Stimulated activated CD4-positive, alpha-beta T cell treated with anti-CD3 and anti-CD28 coated beads, Interleukin-15, amount 100 ng/mL, for 24 hours (primary cell): ENCODE measurements at regions not wholly inside any gene's neighbourhood (a gene's known extent, or its start where the extent isn't known, plus 50 kb on each side); places are given as distances from the start of the nearest gene placed in this dataset.

Experiments used
- DNase-seq: peaks from one replicate; pipeline ENCODE4 v3.0.0-alpha.2; 2020

DNA sequence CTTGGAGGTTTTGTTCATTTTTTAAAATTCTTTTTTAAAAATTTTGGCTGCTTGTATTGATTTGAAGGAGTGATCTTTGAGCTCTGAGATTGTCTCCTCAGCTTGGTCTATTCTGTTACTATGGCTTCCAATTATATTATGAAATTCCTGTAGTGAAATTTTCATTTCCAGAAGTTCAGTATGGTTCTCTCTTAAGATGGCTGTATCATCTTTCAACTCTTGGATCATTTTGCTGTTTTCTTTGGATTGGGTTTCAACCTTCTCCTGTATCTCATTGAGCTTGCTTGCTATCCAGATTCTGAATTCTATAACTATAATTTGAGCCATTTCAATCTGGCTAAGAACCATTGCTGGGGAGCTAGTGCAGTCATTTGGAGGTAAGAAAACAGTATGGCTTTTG, 270.8 kb upstream of the NT5C1B start:
- DNase-seq = no peak

DNA sequence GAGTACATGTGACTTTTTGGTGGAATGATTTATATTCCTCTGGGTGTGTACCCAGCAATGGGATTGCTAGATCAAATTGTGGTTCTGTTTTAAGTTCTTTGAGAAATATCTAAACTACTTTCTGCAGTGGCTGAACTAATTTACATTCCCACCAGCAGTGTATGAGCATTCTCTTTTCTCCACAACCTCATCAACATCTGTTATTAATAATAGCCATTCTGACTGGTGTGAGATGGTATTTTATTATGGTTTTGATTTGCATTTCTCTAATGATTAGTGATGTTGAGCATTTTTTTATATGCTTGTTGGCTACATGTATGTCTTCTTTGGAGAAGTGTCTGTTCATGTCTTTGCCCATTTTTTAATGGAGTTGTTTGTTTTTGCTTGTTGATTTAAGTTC, 267.4 kb upstream of the NT5C1B start:
- no peak for DNase-seq

GRCh38 chr2:18855027-18855426, 265.7 kb upstream of the NT5C1B start:
- no peak for DNase-seq

GRCh38 chr2:18849841-18850578, 260.6 kb upstream of the NT5C1B start:
- no peak for DNase-seq

GRCh38 chr2:18848646-18849045, 259.3 kb upstream of the NT5C1B start:
- no peak for DNase-seq

DNA sequence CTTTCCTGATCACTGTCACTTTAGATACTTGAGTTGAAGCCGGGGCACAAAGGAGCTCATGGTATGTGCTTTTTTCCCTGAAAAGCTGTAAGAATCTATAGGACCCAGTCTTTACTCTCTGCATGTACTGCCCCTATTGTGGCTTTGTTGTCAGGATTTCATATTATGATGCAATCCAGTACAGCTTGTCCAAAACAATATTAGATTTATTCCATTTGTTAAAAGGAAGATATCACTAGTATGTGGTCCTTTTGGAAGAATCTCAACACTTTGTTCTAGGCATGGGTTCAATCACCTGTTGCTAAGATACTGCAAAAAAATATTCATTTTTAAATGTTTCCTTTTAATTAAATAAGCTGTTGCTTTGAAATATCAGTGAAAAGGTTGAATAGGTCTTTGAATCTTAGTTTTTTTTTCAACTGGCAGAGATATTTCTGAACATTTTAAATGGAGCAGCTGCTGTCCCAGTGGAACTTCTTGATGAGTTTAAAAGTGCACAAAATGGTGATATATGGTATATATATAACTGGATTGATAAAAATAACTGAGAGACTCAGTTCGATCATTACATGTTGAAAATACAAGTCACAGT, 256.6 kb upstream of the NT5C1B start:
- DNase-seq = no peak

GRCh38 chr2:18842836-18843235, 253.5 kb upstream of the NT5C1B start:
- DNase-seq = no peak

GRCh38 chr2:18841248-18842150, 252.1 kb upstream of the NT5C1B start:
- no peak for DNase-seq

DNA sequence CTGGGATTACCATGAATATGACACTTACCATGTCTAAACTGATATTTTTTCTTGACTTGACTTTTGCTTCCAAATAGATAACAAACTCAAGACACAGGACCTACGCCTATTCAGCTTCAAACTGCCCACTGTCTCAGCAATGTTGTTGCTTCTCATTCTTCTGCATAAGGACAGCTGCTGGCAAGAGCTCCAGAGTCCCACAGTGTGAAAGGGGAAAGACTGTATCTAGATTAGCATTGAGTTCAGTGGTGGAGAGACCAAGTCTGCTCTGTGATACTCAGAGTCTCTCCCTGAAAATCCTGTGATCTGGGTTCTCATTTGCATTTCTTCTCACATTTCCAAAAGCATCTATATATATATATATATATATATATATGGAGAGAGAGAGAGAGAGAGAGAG, 247.9 kb upstream of the NT5C1B start:
- no peak for DNase-seq

DNA sequence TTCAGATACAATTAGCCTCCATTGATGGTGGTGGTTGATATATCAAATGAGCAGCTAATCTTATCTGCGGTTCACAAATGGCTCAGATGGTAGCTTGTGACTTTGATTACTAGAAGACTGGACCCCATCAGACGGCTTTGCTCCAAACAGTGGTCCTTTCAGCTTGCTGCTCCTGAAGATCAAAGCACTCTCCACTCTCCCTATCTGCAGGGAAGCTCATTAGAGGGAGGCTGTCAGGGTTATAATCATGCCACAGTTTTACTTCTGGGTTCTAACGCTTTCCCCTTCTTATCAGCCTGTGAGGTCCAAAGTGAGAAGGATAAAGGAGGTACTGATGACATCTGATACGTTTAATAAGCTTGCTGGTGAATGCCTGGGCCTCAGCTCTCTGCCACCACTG, 247.1 kb upstream of the NT5C1B start:
- no peak for DNase-seq

- no peak for DNase-seq
These were observed 246.4 kb upstream of the NT5C1B start for GRCh38 chr2:18835787-18836186.

DNA sequence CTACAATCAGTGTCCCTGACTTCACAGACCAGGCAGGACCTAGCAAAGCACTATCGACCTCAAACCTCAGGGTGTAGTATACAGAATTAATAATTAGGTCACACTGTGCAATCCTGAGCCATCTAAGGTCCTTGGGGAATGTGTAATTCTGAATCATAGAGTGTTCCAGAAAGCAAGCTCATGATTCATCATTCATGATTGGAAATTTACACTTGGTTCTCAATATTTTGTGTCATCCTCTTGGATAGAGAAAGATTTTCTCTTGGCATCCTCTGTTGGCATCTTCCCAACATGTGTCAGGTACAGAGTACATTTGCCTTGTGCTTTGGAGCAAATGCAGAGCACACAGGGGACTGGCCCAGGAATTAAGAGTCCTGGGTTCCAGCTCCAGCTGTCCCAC, 245.0 kb upstream of the NT5C1B start:
- DNase-seq = no peak

- DNase-seq = no peak
These were observed 244.6 kb upstream of the NT5C1B start for GRCh38 chr2:18833941-18834340.

- DNase-seq = no peak
These were observed 242.6 kb upstream of the NT5C1B start for GRCh38 chr2:18831916-18832510.

GRCh38 chr2:18830962-18831361, 241.6 kb upstream of the NT5C1B start:
- no peak for DNase-seq

DNA sequence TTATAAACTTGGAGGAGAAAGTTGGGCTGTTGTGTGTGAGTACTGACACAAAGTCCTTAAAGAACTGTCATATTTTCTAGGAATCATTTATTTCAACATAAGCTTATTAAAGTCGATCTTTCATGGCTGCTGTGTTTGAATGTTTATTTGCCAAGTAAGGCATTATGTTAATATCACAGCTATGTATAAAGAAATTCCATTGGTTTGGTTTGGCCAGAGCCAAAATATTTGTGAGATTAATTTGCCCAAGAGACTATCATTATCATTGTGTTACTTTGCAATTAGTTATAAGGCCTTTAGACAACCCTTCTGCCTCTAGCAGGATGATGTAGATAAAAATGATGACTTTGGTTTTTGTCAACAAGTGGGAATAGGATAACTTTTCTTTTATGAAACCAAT, 240.6 kb upstream of the NT5C1B start:
- no peak for DNase-seq

DNA sequence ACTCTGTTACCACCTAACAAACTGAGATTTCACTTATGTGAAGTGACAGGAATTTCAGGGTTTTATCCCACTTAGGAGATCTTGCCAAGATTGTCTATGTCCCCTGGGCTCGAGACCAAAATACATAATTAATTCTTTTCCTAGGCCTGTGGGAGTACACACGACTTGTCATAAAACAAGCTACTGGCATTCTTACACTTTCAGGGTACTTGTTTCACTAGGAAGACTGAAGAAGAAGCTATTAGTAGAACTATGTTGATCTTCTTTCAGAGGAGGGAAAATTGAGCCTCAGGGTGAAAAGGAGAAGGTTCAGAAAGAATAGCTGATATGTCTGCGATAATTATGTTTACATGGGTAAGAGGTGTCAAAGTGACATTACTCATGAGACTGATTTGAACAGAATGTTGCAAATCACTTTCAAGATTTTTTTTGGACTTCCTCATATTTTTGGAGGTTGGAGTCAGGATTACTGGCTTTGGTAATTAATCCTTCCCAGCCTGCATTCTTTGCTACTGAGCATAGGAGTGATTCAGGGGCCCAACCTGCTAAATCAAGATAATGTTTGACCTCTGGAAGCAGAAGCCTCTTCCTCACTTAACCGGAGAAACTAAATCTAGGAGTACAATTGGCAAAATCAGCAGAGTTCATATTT, 240.0 kb upstream of the NT5C1B start:
- no peak for DNase-seq

DNA sequence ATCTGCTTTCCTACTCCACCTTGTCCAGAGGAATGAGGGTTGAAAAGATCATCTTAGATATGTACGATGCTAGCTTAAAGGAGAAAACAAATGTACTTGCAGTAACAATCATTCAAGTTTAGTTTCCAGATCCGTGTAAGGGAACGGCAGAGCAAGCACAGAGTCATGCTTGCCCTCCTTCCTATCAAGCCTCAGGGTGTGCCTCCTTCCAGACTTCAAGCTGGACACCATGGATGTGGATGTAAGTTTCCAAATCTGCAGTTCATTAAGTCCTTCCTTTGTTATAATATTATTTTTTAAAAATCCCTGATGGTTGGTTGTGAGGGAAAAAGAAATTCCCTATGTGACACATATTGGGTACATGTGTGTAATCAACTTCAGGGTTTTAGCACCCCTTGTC, 238.9 kb upstream of the NT5C1B start:
- DNase-seq = no peak

- no peak for DNase-seq
These were observed 236.5 kb upstream of the NT5C1B start for GRCh38 chr2:18825838-18826237.

DNA sequence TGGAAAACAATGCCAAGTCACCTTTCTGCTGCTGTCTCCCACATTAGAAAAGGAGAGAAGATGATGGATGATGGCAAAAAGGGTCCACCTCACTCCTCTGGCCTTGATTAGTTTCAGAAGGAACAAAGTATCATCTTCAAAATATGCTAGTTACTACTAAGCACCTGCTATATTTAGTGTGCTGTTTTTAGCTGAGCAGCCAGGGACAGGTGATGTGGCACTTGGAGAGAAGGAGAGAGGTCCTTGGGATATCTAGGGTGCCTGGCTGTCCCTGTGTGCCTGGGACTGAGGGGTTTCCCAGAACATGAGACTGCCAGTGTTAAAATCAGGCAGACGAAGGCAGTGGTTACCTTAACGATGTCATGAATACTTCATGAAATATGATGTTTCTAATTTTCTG, 235.5 kb upstream of the NT5C1B start:
- no peak for DNase-seq

DNA sequence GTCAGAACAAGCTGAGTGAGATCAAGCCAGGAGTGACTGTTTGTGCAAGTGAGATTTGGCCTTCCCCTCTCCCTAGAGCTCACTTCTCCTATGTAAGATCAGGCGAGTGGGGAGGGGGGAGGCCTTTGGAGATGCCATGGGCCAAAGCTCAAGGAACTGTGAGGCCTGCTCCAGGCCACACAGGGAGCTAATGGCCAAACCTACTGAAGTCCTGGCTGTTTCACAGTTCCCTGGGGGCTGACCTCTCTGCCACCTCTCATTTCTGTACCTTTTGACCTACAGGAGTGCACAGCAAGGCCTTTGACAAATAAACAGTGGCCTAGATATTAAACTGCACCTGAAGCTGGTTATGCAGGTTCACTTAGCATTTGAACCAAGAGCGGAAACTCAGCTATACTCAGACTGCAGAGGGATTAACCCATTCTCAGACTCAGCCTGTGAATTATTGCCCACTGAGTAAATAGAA, 235.0 kb upstream of the NT5C1B start:
- DNase-seq = no peak

DNA sequence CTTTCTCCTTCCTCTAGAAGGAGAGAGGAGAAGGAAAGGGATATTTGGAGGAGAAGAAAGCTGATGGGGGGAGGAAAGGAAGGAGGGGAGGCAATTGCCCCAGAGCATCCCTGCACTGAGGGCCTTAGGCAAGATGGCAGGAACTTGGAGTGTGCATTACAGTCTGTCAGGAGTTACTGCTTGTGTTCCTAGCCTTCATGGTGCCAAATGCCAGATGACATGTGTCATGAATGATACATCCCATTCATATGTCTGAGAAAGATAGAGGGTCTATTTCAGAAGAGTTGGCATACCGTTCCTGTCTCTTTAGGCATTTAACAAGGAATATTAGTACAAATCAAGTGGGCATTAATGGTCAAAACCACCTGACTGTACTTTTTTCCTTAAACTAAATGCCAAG, 232.1 kb upstream of the NT5C1B start:
- DNase-seq = no peak

GRCh38 chr2:18820966-18821365, 231.6 kb upstream of the NT5C1B start:
- DNase-seq = no peak
